Uterus (tissue), 3 donors: ENCODE measurements at regions not wholly inside any gene's neighbourhood (a gene's known extent, or its start where the extent isn't known, plus 50 kb on each side); places are given as distances from the start of the nearest gene placed in this dataset.

ENCODE experiments used
- DNase-seq, 2 donors: peaks; one replicate each; pipeline ENCODE4 v3.0.0-alpha.2; 2019 to 2020
- H3K27ac ChIP-seq, 2 donors: fragments of 200-600 bp; sonication (generic); 1 replicate in 1 of 2; 2 replicates in 1 of 2; pipeline ENCODE4 v1.5.1; 2016 to 2018
- H3K27me3 ChIP-seq, 2 donors: fragments of 200-600 bp; sonication (generic); one replicate each; pipeline ENCODE4 v1.5.1; 2018 to 2019; ENCODE audit warnings: control low read depth in 1 of 2
- H3K36me3 ChIP-seq, 2 donors: fragments of 200-600 bp; sonication (generic); one replicate each; pipeline ENCODE4 v1.5.1; 2019; ENCODE audit warnings: control low read depth in 1 of 2
- H3K4me1 ChIP-seq, 2 donors: fragments of 200-600 bp; sonication (generic); one replicate each; pipeline ENCODE4 v1.5.1; 2018 to 2019; ENCODE audit warnings: control low read depth in 1 of 2
- H3K4me3 ChIP-seq, 2 donors: fragments of 200-600 bp; sonication (generic); 1 replicate in 1 of 2; 2 replicates in 1 of 2; pipeline ENCODE4 v1.5.1; 2018 to 2019; ENCODE audit warnings: mild to moderate bottlenecking in 1 of 2
- H3K9me3 ChIP-seq, 2 donors: fragments of 200-600 bp; sonication (generic); one replicate each; pipeline ENCODE4 v1.5.1; 2019; ENCODE audit warnings: control low read depth in 1 of 2
- CTCF ChIP-seq, 4 experiments: fragments of 200-600 bp in 2 of 4; fragments of 450-650 bp in 2 of 4; sonication (generic) in 2 of 4; IDR thresholded peaks; one replicate each; pipeline ENCODE4 v1.5.1; 2016 to 2019; ENCODE audit warnings: antibody characterized with exemption in 4 of 4, mild to moderate bottlenecking in 2 of 4, moderate library complexity in 1 of 4
- POLR2A ChIP-seq, 2 donors: fragments of 450-650 bp; IDR thresholded peaks; one replicate each; pipeline ENCODE4 v1.6.1; 2016; ENCODE audit warnings: antibody characterized with exemption in 2 of 2, mild to moderate bottlenecking in 1 of 2, moderate library complexity in 1 of 2
- intact Hi-C: fragments of 100-400 bp; cut with DNase I; formaldehyde crosslinking; loops from one replicate; pipeline ENCODE4 v1.15.1; 2023; ENCODE audit warnings: low total_unique reads
- donor health status: DM: yes; HTN: yes; CAD: no.

DNA sequence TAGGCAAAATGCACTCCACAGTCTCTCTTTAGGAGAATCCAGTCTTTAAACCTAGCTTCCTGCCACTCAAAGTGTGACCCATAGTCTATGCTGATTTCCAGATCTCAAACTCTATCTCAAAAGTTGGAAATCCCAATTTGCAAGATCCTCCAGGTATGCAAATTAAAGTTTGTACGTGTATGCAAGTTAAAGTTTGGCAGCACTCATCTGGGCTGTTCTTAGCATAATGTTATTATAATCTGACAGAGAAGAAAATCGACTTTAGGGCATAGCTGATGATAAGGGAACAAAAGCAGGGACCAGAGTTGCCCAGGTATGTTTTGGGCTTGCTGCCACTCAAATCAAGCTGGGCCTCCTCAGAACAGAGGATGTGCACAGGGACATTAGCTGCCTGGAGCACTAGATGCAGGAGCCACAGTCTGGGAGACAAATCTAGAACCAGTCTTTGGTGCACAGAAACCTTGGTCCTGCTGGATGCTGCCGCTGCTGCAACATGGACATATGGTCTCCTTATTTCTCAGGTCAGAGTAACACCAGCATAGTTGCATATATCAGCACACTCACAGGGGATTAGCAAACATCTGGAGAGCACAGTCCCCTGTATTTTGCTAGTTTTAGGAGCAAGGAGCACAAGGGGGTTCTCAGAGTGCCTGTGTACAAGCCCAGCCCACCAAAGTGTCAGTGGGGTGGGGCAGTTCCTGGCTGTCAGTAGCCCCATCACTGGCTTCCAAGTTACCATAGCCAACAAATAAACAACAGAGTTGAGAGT is 242.6 kb downstream of the TTC32 start:
- Histone ChIP-seq H3K4me3 (no peak overlapping the region), H3K27ac (no peak overlapping the region), H3K9me3 (no peaks in the 10 kb centered on the region), H3K27me3 (no peaks in the 10 kb centered on the region), H3K4me1 (no peaks in the 10 kb centered on the region), H3K36me3 (no peaks in the 10 kb centered on the region)
- intact Hi-C loops, result no loop called here
- no peak for DNase-seq
- TF ChIP-seq CTCF (IDR thresholded peaks at IDR 0.05) (no peak), POLR2A (IDR thresholded peaks at IDR 0.05) (no peak)

GRCh38 chr2:19656011-19656410 is 245.8 kb downstream of the TTC32 start:
- Histone ChIP-seq H3K36me3 (no peaks in the 10 kb centered on the region), H3K9me3 (no peaks in the 10 kb centered on the region), H3K4me3 (no peak overlapping the region), H3K27ac (no peak overlapping the region), H3K4me1 (no peaks in the 10 kb centered on the region), H3K27me3 (no peaks in the 10 kb centered on the region)
- TF ChIP-seq CTCF (IDR thresholded peaks at IDR 0.05) (no peak), POLR2A (IDR thresholded peaks at IDR 0.05) (no peak)
- intact Hi-C loops, result no loop called here
- no peak for DNase-seq

GRCh38 chr2:19654310-19655090 is 247.3 kb downstream of the TTC32 start:
- Histone ChIP-seq H3K27me3 (no peaks in the 10 kb centered on the region), H3K4me3 (no peak overlapping the region), H3K36me3 (no peaks in the 10 kb centered on the region), H3K9me3 (no peaks in the 10 kb centered on the region), H3K27ac (no peak overlapping the region), H3K4me1 (no peaks in the 10 kb centered on the region)
- no peak for DNase-seq
- TF ChIP-seq POLR2A (IDR thresholded peaks at IDR 0.05) (no peak), CTCF (IDR thresholded peaks at IDR 0.05) (no peak)
- intact Hi-C loops, result no loop called here

DNA sequence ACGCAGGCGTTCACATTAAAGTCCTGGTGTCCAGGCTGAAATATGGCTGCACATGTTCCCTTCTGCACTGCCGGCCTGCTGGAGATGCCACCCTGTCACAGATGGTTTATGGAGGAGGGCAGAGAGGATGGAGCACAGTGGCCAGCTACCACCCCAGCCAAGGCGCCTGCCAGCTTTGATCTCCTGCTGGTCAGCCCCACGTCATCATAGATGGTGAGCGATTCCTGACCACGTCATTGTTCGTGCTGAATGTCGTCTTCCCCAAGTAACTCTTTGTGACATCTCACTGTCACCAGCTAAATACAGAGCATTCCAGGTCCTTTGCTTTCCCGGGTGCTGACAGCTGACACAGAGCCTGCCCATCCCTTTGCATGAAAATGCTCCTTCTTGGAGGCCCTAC is 248.3 kb downstream of the TTC32 start:
- Histone ChIP-seq H3K27me3 (no peaks in the 10 kb centered on the region), H3K9me3 (no peaks in the 10 kb centered on the region), H3K27ac (no peak overlapping the region), H3K4me3 (no peak overlapping the region), H3K4me1 (no peaks in the 10 kb centered on the region), H3K36me3 (no peaks in the 10 kb centered on the region)
- TF ChIP-seq CTCF (IDR thresholded peaks at IDR 0.05) (no peak), POLR2A (IDR thresholded peaks at IDR 0.05) (no peak)
- intact Hi-C loops, result no loop called here
- no peak for DNase-seq

DNA sequence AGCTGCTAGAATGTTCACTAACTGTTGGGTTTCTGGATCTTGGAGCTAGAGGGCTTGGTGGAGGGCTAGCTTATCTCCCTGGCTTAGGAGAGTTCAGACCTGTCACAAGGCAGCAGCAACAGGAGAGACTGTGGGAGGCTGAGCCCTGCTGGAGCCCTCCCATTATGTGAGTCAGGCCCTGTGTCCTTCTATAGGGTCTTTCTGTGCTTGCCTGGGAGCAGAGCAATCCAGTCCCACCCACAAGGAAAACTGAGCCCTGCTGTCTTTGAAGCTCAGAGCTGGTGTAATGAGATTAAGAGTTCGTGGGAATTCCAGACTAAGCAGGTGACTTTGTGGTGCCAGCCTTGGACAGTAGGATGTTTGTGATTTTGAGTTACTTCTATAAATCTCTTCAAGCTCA is 249.0 kb downstream of the TTC32 start:
- no peaks in the 10 kb centered on the region for H3K4me1 ChIP-seq
- H3K36me3 ChIP-seq, result no peaks in the 10 kb centered on the region
- no peaks in the 10 kb centered on the region for H3K9me3 ChIP-seq
- no peaks in the 10 kb centered on the region for H3K27me3 ChIP-seq
- intact Hi-C loops, result no loop called here
- H3K4me3 ChIP-seq, result no peak overlapping the region
- no peak overlapping the region for H3K27ac ChIP-seq
- TF ChIP-seq CTCF (IDR thresholded peaks at IDR 0.05) (no peak), POLR2A (IDR thresholded peaks at IDR 0.05) (no peak)
- no peak for DNase-seq
